GM10266 (cell line): ENCODE measurements at regions not wholly inside any gene's neighbourhood (a gene's known extent, or its start where the extent isn't known, plus 50 kb on each side); places are given as distances from the start of the nearest gene placed in this dataset.

Experiments used
- DNase-seq: peaks from one replicate; pipeline ENCODE4 v3.0.0; 2012; ENCODE audit errors: extremely low spot score
- CTCF ChIP-seq: IDR thresholded peaks from 2 replicates; pipeline ENCODE4 v1.5.1; 2012; ENCODE audit warnings: mild to moderate bottlenecking, low read depth; ENCODE audit not compliant: control insufficient read depth, insufficient read depth; ENCODE audit errors: missing control alignments

GRCh38 chr16:58824201-58824600 is 90.1 kb upstream of the GOT2 start:
- no peak for DNase-seq
- TF ChIP-seq CTCF, result no peak

GRCh38 chr16:58821886-58822285 is 87.8 kb upstream of the GOT2 start:
- TF ChIP-seq CTCF, result no peak

GRCh38 chr16:58820411-58820810 is 86.3 kb upstream of the GOT2 start:
- TF ChIP-seq CTCF, result no peak
- DNase-seq, result no peak

More at GRCh38 chr16:58821886-58822285, 87.8 kb upstream of the GOT2 start:
- no peak for DNase-seq

- no peak for DNase-seq
- TF ChIP-seq CTCF, result no peak
Measured at GRCh38 chr16:58815181-58815888, 81.2 kb upstream of the GOT2 start.

GRCh38 chr16:58814348-58814801 is 80.3 kb upstream of the GOT2 start:
- peak; percentile 58 for DNase-seq
- TF ChIP-seq CTCF, result peak; percentile 84

- no peak for DNase-seq
- no peak for TF ChIP-seq CTCF
Measured at GRCh38 chr16:58809213-58809612, 75.1 kb upstream of the GOT2 start.

- no peak for TF ChIP-seq CTCF
- no peak for DNase-seq
Measured at GRCh38 chr16:58807276-58807675, 73.2 kb upstream of the GOT2 start.
